HG03442 (cell line): ENCODE measurements at regions not wholly inside any gene's neighbourhood (a gene's known extent, or its start where the extent isn't known, plus 50 kb on each side); places are given as distances from the start of the nearest gene placed in this dataset.
"Not testable (repeated sequence)": the region's sequence is repeated elsewhere in the genome, so short reads cannot be mapped to it uniquely, and the experiment has no call there.

Experiments used
- ATAC-seq: cut with Tn5 transposase; IDR thresholded peaks from one replicate; pipeline ENCODE4 v1.9.1; 2021; ENCODE audit warnings: mild to moderate bottlenecking, moderate library complexity; ENCODE audit not compliant: unreplicated experiment

DNA sequence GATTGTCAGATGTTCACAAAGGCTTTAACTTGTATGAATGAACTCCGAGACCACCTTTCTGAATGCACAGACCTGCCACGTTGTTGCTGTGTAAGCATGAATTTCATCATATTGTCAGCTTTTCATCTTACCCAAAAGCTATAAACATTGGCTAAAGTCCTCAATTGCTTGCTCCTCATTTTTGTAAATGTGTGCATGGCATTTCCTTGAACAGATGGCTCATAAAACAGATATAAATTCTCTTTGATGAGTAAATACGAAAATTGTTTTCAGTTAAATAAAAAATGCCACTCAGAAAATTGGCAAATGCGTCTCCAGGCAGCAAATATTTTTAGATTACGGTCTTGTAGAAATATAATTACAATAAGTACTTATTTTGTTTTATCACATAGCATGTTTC is 226.0 kb upstream of the NDN start:
- no peak for ATAC-seq

GRCh38 chr15:23913635-23914034 is 226.5 kb upstream of the NDN start:
- no peak for ATAC-seq

DNA sequence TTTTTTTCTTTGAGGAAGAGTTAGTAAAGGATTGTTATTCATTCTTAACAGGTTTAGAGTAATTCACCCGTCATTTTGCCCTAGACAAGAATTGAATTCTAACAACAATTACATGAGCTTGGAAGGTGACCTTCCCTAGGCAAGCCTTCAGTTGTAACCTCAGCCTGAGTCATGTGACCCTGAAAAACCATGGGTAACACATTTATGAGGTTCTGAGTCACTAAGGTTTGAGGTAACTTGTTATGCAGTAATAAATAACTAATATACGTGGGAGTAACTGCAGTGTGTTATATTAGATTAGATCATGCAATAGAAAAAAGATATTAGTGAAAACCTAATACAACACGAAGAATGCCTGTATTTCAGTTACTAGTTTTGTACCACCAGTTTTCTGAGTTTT is 237.6 kb upstream of the NDN start:
- no peak for ATAC-seq

DNA sequence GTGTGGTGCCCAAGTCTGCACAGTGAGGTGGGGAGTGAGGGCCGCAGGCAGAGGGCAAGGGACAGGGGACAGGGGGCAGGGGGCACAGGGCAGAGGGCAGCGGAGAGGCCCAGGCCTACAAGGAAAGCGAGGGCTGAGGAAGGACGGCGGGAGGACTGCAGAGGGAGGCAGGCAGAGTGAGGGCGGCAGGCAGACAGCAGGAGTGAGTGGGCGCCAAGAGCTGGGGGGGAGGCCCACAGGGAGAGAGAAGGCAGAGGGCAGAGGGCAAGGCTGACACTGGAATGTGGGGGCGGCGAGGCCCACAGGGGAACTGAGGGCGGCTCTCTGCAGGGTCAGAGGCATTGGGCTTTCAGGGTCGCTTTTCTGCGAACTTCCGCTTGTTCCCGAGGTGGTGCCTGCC is 267.8 kb upstream of the NDN start:
- ATAC-seq: no peak

GRCh38 chr15:23983500-23984259 is 296.6 kb upstream of the NDN start:
- no peak for ATAC-seq

- no peak for ATAC-seq
These were observed 307.2 kb upstream of the NDN start for GRCh38 chr15:23994273-23994672.

DNA sequence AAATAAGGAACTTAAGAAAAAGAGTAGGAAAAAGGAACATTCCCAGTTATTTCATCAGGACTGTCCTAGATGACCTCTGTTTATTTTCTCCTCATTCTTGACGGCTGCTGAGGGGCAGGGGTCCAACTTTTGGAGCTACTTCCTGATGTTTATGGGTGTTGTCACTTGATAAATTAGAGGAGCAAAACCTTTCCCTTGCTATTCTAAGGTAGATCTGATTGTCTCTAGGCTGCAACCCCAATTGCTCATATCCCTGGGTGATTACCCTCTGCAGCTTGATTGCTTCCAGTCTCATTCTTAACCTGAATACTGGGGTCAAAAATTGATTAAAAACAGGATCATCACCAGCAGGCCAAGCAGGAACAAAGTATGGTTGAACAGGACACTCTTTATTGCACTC is 311.0 kb upstream of the NDN start:
- no peak for ATAC-seq

GRCh38 chr15:24008476-24008875 is 321.4 kb upstream of the NDN start:
- no peak for ATAC-seq

DNA sequence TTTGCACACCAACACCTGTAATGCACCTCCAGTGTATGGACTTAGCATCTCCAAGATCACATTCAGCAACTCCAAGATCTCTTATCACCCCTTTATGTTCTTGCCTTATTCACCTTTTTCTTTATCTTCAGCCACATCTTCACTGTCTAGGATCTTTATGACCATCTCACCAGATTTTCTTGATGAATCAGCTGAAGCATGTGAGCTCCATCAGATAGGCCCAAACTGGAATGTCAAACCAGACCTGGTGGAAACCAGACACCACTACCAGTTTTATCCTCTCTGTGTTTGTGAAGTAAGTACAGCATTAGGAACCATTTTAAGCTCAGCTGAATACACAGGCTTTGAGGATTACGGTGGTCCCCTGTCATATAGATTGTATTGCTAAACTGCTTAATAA is 330.4 kb upstream of the NDN start:
- ATAC-seq: no peak

GRCh38 chr15:24039683-24040082 is 352.6 kb upstream of the NDN start:
- no peak for ATAC-seq

DNA sequence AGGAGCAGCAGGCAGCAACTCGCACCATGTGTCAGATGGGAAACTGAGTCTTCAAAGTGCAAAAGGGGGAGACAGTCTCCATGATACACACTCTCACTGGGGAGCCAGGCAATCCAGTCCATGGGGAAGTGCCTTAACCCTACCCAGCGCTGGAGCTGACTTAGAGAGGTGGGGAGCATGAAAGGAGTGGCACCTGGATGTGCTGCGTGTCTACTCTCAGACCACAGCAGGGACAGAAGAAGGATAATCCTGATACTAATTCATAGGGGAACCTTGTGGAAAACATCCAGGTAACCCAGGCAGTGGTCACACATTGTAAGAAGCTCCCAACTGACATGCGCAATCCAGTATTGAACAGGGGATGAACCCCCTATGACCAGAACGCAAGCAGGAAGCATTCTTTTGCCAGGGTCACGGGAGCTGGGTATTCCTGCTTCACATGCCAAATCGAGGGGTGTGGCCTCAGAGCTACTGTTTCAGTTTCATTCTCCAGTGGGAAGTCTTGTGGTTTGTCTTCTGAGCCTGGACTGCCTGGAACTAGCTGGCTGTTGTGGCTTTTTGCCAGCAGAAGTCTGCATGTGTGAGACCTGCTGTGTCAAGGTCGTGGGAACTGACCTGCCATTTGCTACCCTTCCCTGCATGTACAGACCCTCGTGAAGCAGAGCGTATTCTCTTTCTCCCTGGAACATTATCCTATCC is 367.6 kb upstream of the NDN start:
- no peak for ATAC-seq

DNA sequence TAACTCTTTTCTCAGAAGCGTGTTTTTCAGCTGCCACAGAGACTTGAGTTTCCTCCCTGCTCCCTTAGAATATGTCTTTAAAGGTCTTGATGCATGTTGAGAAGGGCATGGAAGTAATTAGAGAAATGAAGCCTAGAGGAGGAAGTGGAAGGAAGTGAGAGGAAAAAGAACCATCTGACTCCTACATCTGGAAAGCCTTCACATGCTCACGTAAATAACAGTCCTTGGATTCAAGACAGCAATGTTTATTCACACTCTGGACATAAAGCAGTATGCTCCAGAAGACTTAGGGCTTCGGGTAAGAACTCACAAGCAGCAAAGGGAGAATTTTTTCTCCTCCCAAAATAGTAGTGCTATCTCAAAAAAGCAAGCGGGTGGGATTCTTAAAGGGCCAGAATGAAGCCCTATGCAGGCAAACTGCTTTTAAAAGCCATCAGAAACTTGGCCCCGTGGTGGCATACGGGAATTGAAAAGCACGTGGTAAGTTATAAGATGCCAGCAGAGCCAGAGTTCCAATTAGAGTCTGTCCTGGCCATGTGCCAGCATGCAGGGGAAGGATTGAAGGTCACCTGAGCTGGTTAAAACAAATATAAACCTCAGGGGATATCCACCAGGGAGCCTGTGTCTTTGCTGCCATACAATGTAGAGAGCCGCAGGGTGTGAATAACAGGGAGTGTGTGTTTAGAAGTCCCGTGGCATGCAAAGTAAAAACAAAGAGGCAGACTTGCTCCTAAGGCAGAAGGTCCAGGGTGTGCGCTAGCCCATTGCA is 380.8 kb upstream of the NDN start:
- ATAC-seq: no peak

GRCh38 chr15:24075420-24076089 is 388.4 kb upstream of the NDN start:
- ATAC-seq: no peak

DNA sequence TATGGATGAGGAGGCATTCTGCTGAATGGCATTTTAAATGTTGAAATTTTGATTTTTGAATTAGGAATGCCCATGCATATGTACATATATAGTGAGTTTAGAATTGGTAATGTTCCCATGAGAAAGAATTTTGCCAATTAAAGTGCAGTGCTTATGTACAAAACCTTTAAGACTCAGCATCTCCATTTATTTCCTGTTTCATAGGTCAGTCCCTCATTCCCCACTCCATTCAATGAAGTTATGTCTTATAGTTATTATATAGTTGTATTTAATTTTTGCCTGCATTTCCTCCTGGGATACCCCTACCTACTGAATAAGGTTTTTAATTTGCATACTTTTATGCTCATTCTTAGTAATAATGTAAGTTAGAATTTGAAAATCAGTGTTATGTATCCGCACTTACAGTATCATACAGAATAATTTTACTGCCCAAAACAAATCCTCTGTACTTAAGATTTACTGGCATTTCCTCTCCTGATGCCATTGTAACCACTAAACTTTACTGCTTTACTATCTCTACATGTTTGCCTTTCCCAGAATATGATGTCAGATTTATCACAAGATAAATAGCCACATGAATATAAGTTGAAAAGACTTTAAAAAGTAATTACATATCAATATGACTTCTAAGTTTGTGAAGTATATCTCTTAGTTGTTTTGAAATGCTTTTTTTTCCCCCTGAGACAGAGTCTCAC is 389.1 kb upstream of the NDN start:
- no peak for ATAC-seq

GRCh38 chr15:24078310-24079029 is 391.4 kb upstream of the NDN start:
- no peak for ATAC-seq

GRCh38 chr15:24088941-24089340 is 401.8 kb upstream of the NDN start:
- not testable (repeated sequence) for ATAC-seq

GRCh38 chr15:24101503-24101902 is 414.4 kb upstream of the NDN start:
- not testable (repeated sequence) for ATAC-seq

GRCh38 chr15:24107524-24107923 is 420.4 kb upstream of the NDN start:
- ATAC-seq: not testable (repeated sequence)

DNA sequence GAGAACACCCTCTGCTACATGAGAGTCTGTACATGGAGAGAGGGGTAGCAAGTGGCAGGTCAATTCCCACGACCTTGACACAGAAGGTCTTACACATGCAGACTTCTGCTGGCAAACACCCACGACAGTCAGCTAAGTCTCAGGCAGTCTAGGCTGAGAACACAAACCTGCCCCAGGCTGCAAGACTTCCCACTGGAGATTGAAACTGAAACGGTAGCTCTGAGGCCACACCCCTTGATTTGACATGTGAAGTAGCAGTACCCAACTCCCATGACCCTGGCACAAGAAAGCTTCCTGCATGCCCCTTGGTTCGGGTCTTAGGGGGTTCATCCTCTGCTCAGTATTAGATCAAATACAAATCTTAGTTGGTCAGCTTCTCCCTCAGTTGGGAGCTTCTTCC is 420.8 kb upstream of the NDN start:
- ATAC-seq: not testable (repeated sequence)

GRCh38 chr15:24108349-24108748 is 421.2 kb upstream of the NDN start:
- ATAC-seq: not testable (repeated sequence)
